Left forelimb (tissue), 1 donor: ENCODE measurements at regions not wholly inside any gene's neighbourhood (a gene's known extent, or its start where the extent isn't known, plus 50 kb on each side); places are given as distances from the start of the nearest gene placed in this dataset.
"Not testable (repeated sequence)": the region's sequence is repeated elsewhere in the genome, so short reads cannot be mapped to it uniquely, and the experiment has no call there.

Experiments used
- DNase-seq: peaks from one replicate; pipeline ENCODE4 v3.0.0-alpha.2; 2018; ENCODE audit warnings: low spot score

DNA sequence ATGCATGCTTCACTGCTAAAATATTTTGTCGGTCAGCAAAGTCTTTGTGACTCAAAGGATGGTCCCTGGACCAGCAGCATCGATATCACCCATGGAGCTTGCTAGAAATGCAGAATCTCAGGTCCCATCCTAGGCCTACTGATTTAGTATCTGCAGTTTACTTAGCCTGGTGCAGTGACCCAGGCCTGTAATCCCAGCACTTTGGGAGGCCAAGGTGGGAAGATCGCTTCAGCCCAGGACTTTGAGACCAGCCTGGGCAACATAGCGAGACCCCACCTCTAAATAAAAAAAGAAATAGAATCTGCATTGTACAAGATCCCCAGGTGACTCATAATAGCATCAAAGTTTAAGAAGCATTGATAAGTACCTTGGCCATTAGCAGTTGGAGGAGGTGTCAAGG lies 248.7 kb downstream of the CD83 start:
- DNase-seq: no peak

DNA sequence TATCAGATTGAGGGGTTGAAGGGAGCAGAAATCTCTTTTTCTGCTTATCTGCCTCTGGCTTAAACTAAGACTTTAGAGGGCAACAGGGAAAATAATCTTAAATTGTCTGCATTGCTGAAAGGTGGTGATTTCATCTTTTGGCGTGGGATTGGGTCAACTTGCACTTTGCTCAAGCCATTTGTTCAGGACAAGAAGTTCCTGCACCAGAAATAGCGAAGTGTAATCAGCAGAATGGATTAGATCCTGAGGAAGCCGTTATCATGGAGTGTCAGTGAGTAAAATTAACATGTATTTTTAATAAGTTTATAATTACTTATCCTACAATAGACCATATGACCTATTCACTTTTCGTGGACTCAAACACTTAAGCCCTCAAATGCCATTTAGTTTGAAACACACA lies 249.3 kb downstream of the CD83 start:
- DNase-seq: no peak

- no peak for DNase-seq
Measured at GRCh38 chr6:14367296-14367695, 249.7 kb downstream of the CD83 start.

- DNase-seq: no peak
Measured at GRCh38 chr6:14369717-14370116, 252.1 kb downstream of the CD83 start.

DNA sequence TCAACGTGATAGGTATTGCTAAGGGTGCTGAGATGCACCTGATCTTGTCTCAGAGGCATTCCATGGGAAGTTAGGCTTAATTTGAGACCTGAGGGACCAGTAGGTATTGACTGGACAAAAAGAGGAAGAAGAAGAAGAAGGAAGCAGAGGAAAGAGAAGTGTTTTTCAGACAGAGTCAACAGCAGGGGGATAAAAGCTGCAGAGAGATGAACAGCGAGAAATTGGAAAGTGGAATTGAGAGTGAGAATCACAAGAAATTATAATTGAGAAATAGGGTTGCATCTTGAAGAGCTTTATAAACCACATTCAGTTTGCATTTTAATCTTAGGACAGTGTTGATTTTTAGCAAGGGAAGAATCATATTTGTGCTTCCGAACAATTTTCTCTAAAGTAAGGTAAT lies 254.0 kb downstream of the CD83 start:
- no peak for DNase-seq

GRCh38 chr6:14372734-14373489 lies 255.3 kb downstream of the CD83 start:
- no peak for DNase-seq

DNA sequence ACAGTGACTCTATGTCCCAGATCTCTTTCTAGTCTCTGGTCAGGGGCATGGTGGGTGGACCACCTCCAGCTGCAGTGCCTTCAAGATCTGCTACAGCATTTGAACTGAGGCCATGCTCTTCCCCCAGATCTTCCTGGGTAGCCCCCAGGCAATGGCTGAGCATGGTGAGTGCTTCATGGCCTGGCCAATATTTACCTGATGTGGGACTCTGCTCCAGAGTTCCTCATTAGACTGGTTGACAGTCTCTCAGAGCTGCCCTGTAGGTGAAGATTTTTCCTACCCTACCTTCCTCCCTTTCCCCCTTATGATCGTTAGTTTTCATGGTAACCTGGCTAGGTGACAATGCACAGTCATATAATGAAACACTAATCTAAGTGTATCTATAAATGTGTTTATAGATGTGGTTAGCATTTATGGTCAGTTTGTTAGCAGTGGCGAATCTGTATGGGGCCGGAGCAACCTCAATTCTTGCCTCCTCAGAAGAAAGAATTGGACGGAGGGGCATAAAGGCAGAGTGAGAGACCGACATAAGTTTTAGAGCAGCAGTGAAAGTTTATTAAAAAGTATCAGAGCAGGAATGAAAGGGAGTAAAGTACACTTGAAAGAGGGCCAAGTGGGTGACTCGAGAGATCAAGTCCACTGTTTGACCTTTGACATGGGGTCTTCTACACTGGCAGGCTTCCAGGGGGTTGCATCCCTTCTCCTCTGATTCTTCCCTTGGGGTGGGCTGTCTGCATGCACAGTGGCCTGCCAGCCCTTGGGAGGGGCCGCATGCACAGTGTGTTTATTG lies 256.3 kb downstream of the CD83 start:
- DNase-seq: no peak

- no peak for DNase-seq
Measured at GRCh38 chr6:14375930-14376329, 258.4 kb downstream of the CD83 start.

GRCh38 chr6:14379568-14379967 lies 262.0 kb downstream of the CD83 start:
- no peak for DNase-seq

DNA sequence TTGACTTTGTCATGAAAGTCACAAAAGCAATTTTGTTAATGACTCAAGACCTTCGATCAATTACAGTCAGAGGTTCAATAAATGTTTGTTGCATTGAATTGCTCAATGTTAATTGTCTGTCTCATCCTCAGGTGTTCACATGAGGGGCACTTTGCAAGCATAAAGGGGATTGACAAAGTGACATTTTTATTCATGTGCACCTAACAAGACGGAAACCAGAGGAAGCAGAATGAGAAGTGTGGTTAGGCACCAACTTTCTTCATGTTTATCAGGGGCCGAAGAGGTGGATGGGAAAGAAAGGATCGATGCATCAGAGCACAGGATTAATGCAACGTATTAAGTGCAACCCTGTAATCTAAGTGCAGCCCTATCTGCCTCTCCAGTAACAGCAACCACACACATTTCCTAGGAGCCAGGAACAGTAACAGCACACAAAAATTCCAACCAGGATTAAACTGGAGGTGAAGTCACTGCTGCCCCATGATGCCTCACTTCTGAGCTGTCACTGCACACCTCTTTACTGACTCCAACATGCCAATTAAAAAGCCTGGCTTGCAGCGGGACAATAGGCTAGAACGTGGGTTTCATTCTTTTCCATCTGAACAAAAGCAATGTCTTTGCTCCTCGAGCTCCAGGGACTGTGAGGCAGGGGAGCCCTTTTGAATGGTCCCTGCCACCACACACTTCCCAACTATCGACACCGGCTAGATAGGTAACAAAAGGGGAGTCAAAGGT lies 262.7 kb downstream of the CD83 start:
- DNase-seq: no peak

DNA sequence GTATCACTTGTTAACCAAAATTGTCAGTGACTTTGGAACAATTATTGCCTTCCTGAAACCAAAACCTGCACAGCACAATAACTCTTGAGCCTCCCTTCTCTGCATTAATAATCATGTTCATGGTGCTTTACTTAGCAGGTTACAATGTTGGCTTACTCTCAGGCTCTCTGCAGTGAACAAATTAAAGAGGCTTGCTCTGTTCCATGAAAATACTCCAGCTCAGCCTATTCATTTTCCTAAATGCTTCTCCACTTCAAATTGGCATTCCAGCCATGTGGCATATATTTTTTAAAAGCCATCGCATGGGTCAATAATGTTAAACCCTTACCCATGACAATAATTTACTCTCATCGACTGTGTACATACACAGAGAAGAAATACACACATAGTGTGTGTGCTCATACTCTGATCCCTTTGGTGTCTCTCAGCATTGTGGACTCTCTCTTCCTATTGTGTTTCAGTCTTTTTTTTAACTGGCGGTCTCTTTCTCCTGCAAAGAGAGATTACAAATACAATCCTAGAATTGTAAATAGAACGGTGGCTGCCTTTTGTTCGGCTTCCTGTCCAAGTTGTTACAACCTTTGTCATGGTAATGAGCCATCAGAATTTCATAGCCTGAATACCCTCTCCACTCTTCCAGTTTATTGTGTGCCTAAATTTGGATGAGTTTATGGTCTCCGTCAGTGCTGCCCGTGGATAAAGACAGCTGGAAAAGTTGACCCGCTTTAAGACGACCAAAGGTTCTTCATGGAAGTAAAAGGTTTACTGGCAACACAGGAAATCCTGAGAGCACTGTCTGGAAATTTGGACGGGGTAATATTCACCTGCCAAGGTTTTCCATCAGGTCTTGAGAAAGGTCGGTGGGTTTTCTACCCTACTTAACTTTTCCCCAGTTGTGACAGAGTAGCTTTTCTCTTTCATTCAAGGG lies 263.6 kb downstream of the CD83 start:
- DNase-seq: no peak

- DNase-seq: no peak
Measured at GRCh38 chr6:14381829-14382677, 264.5 kb downstream of the CD83 start.

DNA sequence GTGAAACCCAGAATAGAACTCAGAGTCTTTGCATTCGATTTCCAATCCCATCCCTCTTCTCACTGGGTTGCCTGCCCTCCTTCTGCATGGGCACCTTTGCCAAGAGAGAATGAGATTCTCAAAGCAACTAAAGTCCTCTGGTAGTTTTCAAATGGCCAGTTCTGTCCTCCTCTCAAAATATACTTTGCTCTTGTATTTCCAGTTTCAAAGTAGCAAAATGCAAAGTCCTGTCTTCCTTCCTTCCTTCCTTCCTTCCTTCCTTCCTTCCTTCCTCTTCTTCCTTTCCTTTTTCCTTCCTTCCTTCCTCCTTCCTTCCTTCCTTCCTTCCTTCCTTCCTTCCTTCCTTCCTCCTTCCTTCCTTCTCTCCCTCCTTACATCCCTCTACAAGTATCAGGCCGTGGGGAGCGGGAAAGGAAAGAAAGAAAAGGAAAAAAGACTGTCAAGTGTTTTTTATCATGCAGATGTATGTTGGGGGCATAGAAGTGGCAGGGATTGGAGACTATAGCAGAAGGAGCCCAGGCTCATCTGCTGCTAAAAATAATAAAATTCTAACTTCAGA lies 265.2 kb downstream of the CD83 start:
- no peak for DNase-seq

DNA sequence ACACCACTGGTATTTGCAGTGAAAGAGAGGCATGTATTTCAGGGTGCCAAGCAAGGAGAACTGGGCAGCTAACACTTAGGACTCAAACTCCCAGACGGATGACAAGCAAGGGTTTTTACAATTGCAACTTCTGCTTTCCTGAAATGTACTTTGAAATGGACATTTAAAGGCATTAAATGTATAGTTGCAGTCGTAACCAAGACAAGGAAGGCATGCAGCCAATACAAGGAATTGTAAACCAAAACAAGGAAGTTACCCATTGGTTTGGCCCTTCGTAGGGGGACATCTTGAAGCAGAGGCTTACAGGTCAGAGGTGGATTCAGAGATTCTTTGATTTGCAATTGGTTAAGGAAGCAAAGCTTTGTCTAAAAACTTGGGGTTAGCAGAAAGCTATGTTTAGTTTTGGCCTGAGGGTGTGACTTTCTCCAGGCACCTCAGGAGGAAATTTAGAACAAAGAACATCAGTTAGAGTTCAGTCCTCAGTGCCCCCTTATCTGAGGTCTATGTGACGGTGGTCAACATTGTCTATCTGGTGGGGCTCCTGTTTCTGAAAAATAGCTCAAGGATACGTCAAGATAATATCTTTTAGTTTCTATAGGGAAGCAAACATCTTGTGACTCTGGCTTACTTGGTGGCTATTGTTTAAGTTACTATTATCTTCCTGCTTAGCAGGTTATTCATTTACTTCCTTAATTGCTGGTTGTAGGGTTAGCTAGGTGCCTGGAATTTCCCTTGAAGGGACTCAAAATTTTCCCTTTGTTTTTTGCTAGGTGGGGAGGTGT lies 266.0 kb downstream of the CD83 start:
- DNase-seq: no peak

DNA sequence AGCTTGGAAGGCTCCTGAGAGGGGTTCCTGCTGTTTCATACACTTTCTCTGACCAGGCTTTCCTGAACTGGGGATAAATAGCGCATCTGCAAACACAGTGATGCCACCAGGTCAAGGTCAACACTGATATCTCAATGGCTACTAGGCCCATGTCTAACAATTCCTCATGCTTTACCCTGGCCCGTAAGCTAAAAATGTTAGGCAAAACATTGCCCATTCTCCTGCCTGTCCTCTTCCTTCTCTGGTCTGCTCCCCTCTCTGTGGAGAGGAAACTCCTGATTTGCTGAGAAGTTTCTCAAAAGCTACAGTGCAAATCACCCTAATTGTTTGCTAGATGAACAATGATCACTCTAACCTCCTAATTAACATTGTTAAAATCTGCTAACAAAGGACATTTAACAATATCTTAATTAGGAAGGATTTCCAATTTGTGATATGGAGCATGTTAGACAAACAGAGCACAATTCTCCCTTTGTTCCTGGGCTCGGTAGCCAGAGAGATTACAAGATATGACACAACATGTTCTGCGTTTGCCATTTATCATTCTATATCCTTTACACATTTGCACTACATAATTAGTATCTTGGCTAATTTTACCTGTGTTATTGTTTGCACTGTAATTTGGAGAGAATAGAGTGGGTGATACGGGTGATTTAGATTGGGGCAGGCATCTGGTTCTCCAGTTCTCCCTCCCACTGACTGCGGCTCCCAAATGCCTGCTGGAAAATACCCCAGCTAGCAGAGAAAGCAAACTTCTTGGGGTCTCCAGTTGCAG lies 266.8 kb downstream of the CD83 start:
- no peak for DNase-seq

GRCh38 chr6:14386263-14386662 lies 268.7 kb downstream of the CD83 start:
- no peak for DNase-seq

DNA sequence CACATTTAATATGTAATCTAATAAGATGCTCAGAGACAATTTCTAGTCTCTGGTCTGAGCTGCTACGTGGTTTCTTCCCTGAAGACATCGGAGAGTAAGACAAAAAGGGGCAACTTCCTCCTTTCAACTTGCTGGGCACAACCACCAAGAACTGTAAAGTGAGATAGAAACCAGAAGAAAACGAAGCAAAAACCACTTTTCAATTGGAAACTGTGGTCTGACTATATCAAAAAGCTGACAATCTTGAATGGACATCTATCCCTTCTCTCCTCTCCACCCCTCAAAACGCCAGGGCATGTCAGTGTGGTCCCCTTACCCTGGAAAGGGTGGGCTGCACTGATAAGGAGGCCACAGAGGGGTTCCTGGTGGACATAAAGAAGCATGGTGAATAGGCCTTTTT lies 269.1 kb downstream of the CD83 start:
- DNase-seq: no peak

- DNase-seq: no peak
Measured at GRCh38 chr6:14388371-14388770, 270.8 kb downstream of the CD83 start.

GRCh38 chr6:14389776-14390175 lies 272.2 kb downstream of the CD83 start:
- not testable (repeated sequence) for DNase-seq
